Lower lobe of right lung (tissue), 2 donors: ENCODE measurements at regions not wholly inside any gene's neighbourhood (a gene's known extent, or its start where the extent isn't known, plus 50 kb on each side); places are given as distances from the start of the nearest gene placed in this dataset.

Source experiments
- ATAC-seq, 2 donors: fragments of 200-7000 bp; cut with Tn5 transposase; one replicate each; pipeline ENCODE4 v1.9.1; 2020 to 2022; ENCODE audit warnings: mild to moderate bottlenecking in 2 of 2, moderate library complexity in 2 of 2
- DNase-seq: peaks from one replicate; pipeline ENCODE4 v3.0.0-alpha.2; 2020
- H3K27ac ChIP-seq: fragments of 200-600 bp; one replicate; pipeline ENCODE4 v1.8.0; 2022
- H3K27me3 ChIP-seq: fragments of 200-600 bp; one replicate; pipeline ENCODE4 v1.8.0; 2022; ENCODE audit warnings: low read depth
- H3K36me3 ChIP-seq: fragments of 200-600 bp; one replicate; pipeline ENCODE4 v1.8.0; 2022; ENCODE audit warnings: mild to moderate bottlenecking
- H3K4me1 ChIP-seq: fragments of 200-600 bp; one replicate; pipeline ENCODE4 v1.8.0; 2022
- H3K4me3 ChIP-seq: fragments of 200-600 bp; one replicate; pipeline ENCODE4 v1.8.0; 2022; ENCODE audit warnings: mild to moderate bottlenecking
- H3K9me3 ChIP-seq: fragments of 200-600 bp; one replicate; pipeline ENCODE4 v1.8.0; 2022
- CTCF ChIP-seq: fragments of 200-600 bp; IDR thresholded peaks from one replicate; pipeline ENCODE4 v1.8.0; 2022; ENCODE audit warnings: antibody characterized with exemption, mild to moderate bottlenecking
- intact Hi-C: fragments of 100-400 bp; cut with DNase I; formaldehyde crosslinking; loops from one replicate; pipeline ENCODE4 v1.11.0; 2022
- donor health status: DM: no; HTN: yes; CAD: no; lungs with severe emphysema.

- ATAC-seq (no peak), DNase-seq (no peak)
- Histone ChIP-seq H3K4me1 (no peaks in the 10 kb centered on the region), H3K4me3 (no peak overlapping the region), H3K36me3 (no peaks in the 10 kb centered on the region), H3K9me3 (no peaks in the 10 kb centered on the region), H3K27me3 (no peaks in the 10 kb centered on the region), H3K27ac (no peak overlapping the region)
- TF ChIP-seq CTCF = no peak
- intact Hi-C loops = no loop called here
Measured at GRCh38 chr10:2173327-2173726, 436.0 kb upstream of the ADARB2 start.

- Histone ChIP-seq H3K27ac (no peak overlapping the region), H3K36me3 (no peaks in the 10 kb centered on the region), H3K27me3 (no peaks in the 10 kb centered on the region), H3K4me3 (no peak overlapping the region), H3K9me3 (no peaks in the 10 kb centered on the region), H3K4me1 (no peaks in the 10 kb centered on the region)
- ATAC-seq = no peak
- intact Hi-C loops = no loop called here
- DNase-seq = no peak
- TF ChIP-seq CTCF = no peak
Measured at GRCh38 chr10:2165771-2166460, 428.6 kb upstream of the ADARB2 start.

- Histone ChIP-seq H3K4me3 (no peak overlapping the region), H3K4me1 (no peaks in the 10 kb centered on the region), H3K27me3 (no peaks in the 10 kb centered on the region), H3K9me3 (no peaks in the 10 kb centered on the region), H3K36me3 (no peaks in the 10 kb centered on the region), H3K27ac (no peak overlapping the region)
- ATAC-seq = no peak
- no peak for DNase-seq
- no peak for TF ChIP-seq CTCF
- intact Hi-C loops = no loop called here
Measured at GRCh38 chr10:2150288-2150687, 413.0 kb upstream of the ADARB2 start.

GRCh38 chr10:2145926-2146478 is 408.7 kb upstream of the ADARB2 start:
- no peaks in the 10 kb centered on the region for H3K9me3 ChIP-seq
- H3K4me1 ChIP-seq = no peaks in the 10 kb centered on the region
- H3K4me3 ChIP-seq = no peak overlapping the region
- no peaks in the 10 kb centered on the region for H3K36me3 ChIP-seq
- DNase-seq (no peak), ATAC-seq (no peak)
- H3K27me3 ChIP-seq = no peaks in the 10 kb centered on the region
- intact Hi-C loops = no loop called here
- TF ChIP-seq CTCF = no peak
- no peak overlapping the region for H3K27ac ChIP-seq

- H3K4me1 ChIP-seq = no peaks in the 10 kb centered on the region
- ATAC-seq = no peak
- no peak overlapping the region for H3K27ac ChIP-seq
- H3K4me3 ChIP-seq = no peak overlapping the region
- intact Hi-C loops = no loop called here
- TF ChIP-seq CTCF = no peak
- no peaks in the 10 kb centered on the region for H3K9me3 ChIP-seq
- H3K27me3 ChIP-seq = no peaks in the 10 kb centered on the region
- H3K36me3 ChIP-seq = no peaks in the 10 kb centered on the region
- DNase-seq = no peak
Measured at GRCh38 chr10:2145491-2145890, 408.2 kb upstream of the ADARB2 start.
